GM21390 (cell line): ENCODE measurements at regions not wholly inside any gene's neighbourhood (a gene's known extent, or its start where the extent isn't known, plus 50 kb on each side); places are given as distances from the start of the nearest gene placed in this dataset.
"Not testable (repeated sequence)": the region's sequence is repeated elsewhere in the genome, so short reads cannot be mapped to it uniquely, and the experiment has no call there.

Experiments used
- ATAC-seq: cut with Tn5 transposase; IDR thresholded peaks from one replicate; pipeline ENCODE4 v1.9.1; 2021; ENCODE audit not compliant: unreplicated experiment

- ATAC-seq = no peak
These were observed 108.3 kb upstream of the FGGY start for GRCh38 chr1:59188413-59189213.

- no peak for ATAC-seq
These were observed 103.3 kb upstream of the FGGY start for GRCh38 chr1:59193443-59194093.

- no peak for ATAC-seq
These were observed 102.3 kb upstream of the FGGY start for GRCh38 chr1:59194621-59195020.

GRCh38 chr1:59195151-59195550 is 101.7 kb upstream of the FGGY start:
- ATAC-seq = no peak

- ATAC-seq = no peak
These were observed 98.3 kb upstream of the FGGY start for GRCh38 chr1:59198564-59198963.

- no peak for ATAC-seq
These were observed 97.7 kb upstream of the FGGY start for GRCh38 chr1:59199147-59199546.

GRCh38 chr1:59199719-59200376 is 97.0 kb upstream of the FGGY start:
- no peak for ATAC-seq

GRCh38 chr1:59201341-59201740 is 95.6 kb upstream of the FGGY start:
- ATAC-seq = no peak

- ATAC-seq = no peak
These were observed 94.4 kb upstream of the FGGY start for GRCh38 chr1:59202455-59202854.

- no peak for ATAC-seq
These were observed 92.9 kb upstream of the FGGY start for GRCh38 chr1:59204001-59204400.

GRCh38 chr1:59206616-59207015 is 90.3 kb upstream of the FGGY start:
- ATAC-seq = not testable (repeated sequence)

- ATAC-seq = not testable (repeated sequence)
These were observed 86.5 kb upstream of the FGGY start for GRCh38 chr1:59210430-59210829.

- no peak for ATAC-seq
These were observed 84.2 kb upstream of the FGGY start for GRCh38 chr1:59212706-59213105.

- ATAC-seq = no peak
These were observed 82.4 kb upstream of the FGGY start for GRCh38 chr1:59214248-59215208.

GRCh38 chr1:59215766-59216291 is 81.1 kb upstream of the FGGY start:
- ATAC-seq = no peak

- not testable (repeated sequence) for ATAC-seq
These were observed 79.5 kb upstream of the FGGY start for GRCh38 chr1:59217439-59217838.

GRCh38 chr1:59218521-59219236 is 78.2 kb upstream of the FGGY start:
- no peak for ATAC-seq

GRCh38 chr1:59219916-59220315 is 77.0 kb upstream of the FGGY start:
- ATAC-seq = no peak

- ATAC-seq = no peak
These were observed 76.5 kb upstream of the FGGY start for GRCh38 chr1:59220356-59220755.

GRCh38 chr1:59223198-59223597 is 73.7 kb upstream of the FGGY start:
- no peak for ATAC-seq
